Endometrial microvascular endothelial cells (primary cell): ENCODE measurements at regions not wholly inside any gene's neighbourhood (a gene's known extent, or its start where the extent isn't known, plus 50 kb on each side); places are given as distances from the start of the nearest gene placed in this dataset.

ENCODE experiments used
- in situ Hi-C: cut with HindIII; loops from 2 replicates; pipeline ENCODE4 v1.10.0; 2017; ENCODE audit warnings: low sequenced_read_pairs, low pct_unique_long_range_greater_than_20kb; ENCODE audit errors: inconsistent ontology term

DNA sequence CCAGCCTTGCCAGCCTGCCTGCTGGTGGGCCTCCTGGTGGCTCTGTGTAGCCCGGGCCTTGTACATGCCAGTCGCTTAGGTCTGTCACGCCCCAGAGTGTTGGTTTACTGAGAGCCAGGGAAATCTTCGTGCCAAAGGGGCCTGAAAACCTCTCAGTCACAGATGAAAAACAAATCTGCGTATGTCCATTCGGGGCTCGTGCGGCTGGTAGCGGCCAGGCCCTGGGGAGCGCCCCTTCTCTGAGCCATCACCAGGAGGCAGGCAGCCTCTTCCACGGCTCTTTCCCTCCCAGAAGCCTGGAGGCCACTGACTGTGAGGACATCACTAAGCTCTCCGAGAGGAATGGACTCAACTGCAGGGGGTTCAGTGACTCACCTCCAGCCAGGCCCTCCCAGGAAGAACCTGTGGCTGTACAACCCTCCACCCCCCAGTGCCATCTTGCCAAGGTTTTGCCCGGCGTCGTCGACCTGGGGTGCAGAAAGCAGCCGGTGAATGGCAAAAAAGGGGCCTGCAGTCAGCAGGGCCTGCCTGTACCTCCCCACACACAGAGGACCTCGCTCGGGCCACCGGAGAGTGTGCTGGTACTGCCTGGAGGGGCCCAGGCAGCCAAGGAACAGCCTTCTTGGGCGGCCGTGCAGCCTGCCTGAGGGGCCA is 162.2 kb downstream of the BCOR start:
- in situ Hi-C loops: no loop called here

DNA sequence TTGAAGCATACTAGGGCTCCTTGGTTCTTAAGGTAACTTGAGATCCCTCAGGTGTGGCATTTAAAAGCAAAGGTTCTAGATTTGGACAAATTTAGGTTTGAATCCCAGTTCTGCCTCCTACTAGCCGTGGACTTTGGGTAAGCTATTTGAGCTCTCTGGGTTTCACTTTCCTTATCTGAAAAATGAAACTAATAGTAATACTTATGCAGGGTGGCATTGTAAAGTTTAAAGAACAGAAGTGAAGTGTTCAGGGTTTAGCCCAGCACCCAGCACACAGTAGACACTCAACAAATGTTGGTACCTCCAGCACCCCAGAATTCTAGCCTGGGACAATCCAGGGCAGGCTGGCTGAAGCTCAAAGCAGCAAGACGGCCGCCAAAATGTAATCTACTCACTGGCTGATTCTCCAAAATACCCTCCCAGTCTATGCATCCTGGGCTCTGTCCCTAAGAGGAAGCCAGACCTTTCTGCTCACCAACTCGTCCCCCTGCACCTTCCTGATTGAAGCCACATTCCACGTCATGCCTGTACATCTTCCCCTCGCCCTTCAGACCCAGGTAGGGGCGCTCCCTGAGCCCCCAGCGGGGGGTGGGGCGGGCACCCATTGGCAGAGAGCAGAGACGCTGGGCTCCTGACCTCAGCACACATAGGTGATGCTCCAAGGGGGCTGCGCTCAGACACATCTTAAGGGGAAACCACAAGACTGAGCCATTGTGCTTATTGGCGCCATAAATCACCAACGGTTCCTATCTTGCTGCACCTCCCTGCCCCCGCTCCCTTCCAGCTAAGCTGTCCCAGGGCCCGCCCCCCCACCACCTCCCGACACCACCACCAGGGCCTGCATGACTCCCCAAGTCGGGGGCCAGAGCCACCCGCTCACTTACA is 160.6 kb downstream of the BCOR start:
- in situ Hi-C loops: no loop called here

DNA sequence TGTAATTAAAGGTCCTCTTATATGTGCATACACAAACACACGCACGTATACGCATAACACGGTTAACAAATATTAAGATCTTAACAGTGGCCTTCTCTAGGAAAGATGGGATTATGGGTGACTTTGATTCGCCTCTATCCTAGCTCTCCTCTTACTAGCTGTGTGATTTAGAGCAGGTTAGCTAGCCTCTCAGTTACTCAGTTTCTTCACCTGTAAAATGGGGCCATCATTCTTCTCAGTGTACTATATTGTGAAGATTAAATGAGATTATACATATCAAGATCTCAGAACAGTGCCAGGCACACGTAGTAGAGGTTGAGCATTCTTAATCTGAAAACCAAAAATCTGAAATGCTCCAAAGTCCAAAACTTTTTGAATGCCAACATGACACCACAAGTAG is 159.3 kb downstream of the BCOR start:
- in situ Hi-C loops: no loop called here

DNA sequence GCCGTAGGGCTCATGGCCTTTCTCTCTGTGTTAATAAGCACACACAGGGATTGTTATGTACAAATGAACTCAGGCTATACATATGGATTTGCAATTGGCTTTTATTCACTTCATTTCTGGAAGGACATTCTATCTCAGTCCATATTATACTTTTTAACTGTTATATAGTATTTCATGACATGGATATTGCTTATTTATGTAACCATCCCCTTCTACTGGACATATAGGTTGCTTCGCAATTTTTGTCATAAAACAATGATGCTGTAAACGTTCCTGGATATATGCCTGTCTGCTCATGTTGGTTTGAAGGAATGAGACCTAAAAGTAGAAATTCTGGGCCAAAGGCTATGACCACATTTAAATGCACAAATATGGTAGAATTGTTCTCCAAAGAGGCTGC is 158.1 kb downstream of the BCOR start:
- in situ Hi-C loops: no loop called here

DNA sequence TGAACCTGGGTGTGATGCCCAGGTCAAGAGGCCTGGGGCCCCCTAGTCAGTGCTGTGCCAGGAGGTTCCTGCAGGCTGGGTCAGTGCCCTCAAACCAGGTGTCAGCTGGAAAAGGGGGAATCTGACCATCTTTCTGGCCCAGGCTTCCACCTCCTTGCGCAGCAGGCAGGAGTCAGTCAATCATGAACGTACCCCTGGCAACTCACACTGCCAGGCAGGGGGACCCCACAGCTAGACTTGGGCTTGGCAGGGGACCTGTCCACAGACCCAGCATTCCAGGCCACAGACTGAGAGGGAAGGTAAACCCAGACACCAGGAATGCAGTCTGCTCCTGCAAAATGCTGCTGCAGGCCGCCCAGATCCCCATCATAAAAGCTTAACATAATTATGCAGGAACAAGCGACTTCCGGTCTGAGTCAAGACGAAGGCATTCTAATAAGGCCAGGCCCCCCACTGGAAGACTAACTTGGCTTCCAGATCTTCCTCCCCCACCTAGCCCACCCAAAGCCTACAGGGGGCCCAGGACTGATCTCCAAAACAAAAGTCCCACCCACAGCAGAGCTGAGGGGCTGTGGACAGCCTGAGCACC is 156.3 kb downstream of the BCOR start:
- in situ Hi-C loops: no loop called here

DNA sequence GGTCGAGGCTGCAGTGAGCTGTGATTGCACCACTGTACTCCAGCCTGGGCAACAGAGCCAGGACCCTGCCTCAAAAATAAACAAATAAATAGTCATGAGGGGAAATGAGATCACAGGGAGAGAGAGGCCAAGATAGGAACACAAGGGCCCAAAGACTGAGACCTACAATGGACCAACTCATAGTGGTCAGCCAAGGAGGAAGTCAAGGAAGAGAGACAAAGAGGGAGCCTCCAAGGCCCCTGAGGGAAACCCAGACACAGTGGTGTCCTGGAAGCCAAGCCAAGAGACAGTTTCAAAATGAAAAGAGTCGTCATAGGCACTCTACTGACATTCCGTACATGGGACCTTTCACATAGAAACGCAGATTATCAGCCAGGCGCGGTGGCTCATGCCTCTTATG is 153.3 kb downstream of the BCOR start:
- in situ Hi-C loops: no loop called here

DNA sequence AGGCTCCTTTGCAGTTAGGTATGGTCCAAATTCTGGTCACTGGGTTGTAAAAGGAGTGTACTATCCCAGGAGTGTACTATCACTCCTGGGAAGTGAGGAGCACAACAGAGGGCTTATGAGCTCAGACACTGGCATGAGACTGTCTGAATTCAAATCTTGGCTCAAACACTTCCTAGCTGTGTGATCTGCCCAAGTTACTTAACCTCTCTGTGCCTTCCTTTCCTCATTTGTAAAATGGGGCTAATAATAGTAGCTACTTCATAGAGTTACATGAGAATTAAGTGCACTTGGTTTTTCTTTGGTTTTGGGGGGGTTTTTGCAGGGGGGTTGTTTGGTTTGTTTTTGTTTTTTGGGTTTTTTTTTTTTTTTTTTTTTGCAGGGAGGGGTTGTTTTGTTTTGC is 152.0 kb downstream of the BCOR start:
- in situ Hi-C loops: no loop called here

DNA sequence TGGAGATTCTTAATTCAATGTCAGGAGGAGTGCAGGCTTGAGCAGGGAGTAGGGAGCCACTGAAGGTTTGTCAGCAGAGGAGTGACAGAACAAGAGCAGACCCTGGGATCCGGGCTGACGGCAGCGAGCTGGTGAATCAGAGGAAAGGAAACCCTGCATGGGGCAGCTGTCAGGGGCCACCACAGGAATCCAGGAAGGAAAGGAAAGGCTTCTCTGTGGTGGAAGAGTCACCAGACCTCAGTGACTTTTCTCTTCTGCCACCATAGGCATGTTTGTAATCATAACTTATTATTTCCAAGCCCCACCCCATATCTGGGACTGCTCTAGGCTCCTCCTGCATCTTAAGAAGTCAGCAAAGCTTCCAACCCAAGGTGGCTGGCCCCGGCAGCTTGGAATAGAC is 150.9 kb downstream of the BCOR start:
- in situ Hi-C loops: no loop called here

DNA sequence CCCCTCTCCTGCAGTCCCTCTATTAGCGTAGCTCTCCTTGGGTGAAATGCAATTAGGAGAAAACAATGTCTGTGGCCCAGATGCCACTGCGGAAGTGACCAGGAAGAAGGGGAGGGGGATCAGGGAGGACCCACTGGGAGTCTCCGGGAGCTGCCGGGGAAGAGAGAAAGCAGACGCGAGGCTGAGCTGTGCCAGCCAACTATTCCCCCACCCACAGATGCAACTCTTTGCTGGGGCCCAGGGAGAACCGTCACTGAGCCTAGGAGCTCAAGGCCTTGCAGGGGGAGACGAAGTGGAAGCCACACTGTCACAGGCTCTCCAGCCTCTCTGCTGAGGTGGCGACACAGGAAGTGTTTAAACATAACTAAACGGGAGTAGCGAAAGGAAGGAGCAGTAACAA is 149.2 kb downstream of the BCOR start:
- in situ Hi-C loops: no loop called here

DNA sequence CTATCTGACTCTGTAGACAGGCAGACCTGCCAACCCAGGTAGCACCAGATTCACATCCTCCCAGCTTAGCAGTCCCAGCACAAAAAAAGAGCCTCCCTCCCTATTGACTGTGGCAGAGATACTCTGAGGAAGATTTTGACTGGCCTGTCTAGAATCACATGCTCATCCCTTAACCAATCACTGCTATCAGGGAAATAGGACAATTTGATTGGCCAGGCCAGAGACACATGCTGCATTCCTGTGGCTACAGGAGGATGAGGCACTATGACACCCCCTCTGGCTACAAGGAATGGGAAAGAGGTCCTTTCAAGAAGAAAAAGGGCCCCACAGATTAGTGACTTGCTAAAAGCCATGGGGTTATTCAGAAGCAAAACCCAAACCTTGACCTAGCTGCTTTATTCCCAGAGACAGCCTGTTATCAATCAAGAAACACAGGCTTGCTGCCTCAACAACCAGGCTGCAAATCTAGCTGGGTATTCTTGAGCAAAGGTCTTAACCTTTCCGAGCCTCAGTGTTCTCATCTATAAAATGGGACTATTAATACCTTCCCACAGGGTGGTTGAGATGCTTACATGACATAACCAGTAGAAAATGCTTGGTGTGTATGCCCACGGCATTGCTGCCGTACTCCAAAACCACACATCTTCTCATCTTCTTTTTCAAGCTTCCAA is 147.6 kb downstream of the BCOR start:
- in situ Hi-C loops: no loop called here

DNA sequence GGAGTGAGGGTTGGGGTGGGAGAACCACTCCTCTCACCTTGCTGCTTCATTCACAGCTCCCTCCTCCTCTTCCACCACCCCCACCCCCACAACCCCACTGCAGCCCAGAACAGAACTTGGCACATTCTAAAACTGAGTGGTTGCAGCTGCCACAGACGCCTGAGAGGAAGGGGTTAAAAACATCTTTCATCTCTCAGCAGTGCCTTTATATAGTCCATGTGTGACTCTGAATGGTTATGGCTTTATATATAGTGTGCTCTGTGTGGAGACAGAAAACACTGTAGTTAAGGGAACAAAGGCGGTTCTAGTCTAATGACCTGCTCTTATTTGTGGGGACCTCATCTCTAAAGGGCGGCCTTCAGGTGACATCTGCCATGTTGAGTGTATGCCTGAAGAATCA is 144.8 kb downstream of the BCOR start:
- in situ Hi-C loops: no loop called here

DNA sequence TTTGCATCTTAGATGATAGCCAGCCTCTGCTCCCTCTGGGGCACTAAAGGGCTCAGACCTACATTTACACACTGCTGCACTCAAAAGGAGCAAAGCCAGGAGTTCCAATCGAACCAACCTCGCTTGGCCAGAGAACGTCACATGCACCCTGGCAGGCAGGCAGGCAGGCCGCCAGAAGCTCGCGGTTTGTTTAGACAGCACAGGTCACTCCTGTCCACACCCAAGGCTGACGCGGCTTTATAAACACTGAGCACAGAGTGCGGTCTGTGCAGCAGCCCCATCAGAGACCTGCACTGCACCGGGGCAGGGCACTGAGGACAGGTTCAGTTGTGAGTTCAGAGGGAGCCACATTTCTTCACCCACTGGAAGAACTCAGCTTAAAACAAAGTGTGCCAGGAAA is 143.9 kb downstream of the BCOR start:
- in situ Hi-C loops: no loop called here

DNA sequence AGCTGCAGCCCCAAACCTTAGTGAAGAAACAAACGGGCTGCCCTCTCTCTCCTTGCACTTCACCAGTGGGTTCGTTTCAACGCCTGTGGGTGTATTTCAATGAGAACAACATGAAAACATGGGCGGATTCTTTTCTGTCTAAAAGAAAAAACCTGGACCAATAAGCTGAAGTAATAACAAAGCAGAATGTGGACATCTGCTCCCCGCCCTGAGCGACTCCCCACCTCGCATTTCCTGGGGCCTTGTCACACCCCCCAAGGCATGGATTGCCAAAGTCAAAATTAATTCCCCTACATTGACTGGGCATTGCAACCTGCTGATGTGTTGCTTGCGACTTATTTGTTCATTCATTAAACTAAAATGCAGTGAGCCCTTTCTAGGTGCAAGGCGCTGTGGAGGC is 142.9 kb downstream of the BCOR start:
- in situ Hi-C loops: no loop called here

DNA sequence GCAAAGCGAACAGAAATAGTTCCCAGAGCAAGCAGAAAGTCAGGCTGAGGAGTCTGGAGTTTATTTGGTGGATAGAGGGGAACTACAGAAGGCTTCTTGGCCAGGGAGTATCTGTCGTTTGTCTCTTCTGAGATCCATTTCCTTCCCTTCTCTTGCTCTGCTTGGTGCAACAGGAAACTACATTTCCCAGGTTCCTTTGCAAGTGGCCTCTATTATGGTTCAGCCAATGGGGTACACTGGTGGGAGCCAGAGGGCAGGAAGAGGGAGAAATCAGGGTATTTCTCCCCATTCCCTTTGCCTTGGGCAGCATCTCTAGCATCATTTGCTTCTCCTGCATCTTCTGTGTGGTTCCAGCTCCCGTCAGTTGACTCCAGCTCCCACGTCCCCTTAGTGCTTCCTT is 142.1 kb downstream of the BCOR start:
- in situ Hi-C loops: no loop called here

DNA sequence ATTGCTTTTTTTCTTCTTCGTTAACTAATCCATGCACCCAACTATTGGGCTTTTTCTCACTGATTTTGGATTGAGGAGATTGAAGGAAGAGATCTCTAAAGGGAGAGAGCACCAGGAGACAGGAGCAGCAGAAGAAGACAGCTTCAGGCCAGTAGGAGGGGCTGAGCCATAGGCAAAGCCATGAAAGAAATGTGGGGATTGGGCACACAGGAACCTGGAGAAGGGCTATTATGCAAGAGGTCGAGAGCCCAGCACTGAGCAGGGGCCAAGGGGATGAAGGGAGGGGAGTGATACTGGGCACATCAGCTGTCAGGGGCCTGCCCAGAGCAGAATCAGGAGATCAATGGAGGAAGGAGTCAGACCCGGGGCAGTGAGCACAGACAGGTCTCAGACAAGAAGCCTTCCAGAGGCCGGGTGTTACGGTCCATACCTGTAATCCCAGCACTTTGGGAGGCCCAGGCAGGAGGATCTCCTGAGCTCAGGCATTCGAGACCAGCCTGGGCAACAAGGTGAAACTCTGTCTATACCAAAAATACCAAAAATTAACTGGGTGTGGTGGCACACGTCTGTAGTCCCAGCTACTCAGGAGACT is 140.9 kb downstream of the BCOR start:
- in situ Hi-C loops: no loop called here

DNA sequence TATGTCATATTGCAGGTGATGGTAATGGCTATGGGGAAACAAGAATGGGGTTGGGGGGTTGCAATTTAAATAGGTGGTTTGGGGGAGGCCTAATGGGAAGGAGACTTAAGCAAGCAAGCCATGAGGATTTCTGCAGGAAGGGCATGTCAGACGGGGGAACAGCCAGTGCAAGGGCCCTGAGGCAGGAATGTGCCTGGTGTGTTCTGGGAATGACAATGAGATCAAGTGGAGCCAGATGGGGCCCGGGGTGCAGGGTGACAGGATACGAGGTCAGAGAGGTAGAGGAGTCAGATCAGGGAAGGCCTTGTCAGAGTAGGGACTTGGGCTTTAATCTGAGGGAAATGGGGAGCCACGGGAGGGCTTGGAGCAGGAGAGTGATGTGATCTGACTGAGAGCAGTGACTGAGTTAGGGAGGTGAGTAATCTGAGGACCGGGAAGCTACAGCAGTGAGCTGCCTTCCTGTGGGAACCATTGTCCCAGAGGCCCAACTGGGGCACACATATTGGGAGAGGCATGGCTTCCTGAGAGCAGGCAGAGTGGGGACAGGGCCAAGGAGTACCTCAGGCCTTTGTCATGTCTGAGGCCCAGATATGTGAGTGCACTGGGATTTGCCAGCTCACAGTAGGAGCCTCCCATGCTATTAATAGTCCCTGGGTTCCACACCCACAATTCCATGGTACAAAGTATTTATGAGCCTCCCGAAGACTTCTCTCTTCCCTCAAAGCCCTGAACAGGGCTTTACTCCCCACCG is 139.8 kb downstream of the BCOR start:
- in situ Hi-C loops: no loop called here

DNA sequence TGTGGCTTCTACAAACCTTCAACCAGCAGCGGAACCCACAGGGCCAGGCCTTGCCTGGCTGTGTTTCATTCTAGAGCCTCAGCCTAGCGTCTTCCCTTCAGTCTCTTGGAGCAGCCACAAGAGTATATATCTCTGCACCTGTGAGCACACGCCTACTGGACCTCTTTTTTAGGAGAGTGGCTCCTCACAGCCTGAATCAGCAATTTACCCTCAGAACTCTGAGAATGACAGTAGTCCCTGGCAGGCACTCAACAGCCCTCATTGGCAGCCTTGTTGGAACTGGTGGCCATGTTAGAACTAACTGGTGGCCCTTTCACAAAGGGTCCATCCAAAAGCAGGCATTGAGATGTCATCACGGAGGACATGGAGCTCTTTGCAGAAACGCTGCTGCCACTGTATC is 138.9 kb downstream of the BCOR start:
- in situ Hi-C loops: no loop called here

DNA sequence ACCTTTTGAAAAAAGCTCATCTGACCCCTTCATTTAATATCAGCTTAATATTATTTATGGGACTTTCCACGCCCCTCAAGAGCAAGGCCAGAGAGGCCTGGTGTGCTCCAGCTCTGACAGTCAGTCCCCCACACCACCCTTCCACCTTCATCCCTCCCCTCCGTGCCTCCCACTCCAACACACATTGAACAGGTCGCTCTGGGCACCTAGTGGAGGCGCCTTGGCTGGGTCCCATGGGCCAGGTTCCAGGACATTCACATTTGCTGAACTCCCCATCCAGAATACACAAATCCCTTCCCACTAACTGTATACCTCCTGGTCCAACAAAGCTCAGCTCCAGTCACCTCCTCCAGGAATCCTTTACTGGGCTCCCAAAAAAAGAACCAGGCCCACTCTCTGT is 137.5 kb downstream of the BCOR start:
- in situ Hi-C loops: no loop called here

DNA sequence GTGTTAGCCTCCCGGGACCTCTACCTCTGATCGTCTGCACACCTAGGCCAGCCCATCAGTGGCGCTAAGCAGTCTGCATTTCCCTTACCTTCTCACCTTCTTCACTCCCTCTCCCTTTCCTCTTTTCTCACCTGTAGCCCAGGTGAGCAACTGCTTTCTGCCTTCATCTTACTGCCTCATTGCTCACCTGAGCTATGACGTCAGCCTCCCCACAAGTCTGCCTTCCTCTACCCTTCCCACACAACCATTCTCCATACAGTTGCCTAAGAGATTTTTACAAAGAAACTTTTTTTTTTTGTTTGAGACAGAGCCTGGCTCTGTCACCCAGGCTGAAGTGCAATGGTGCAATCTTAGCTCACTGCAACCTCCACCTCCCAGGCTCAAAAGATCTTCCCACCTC is 136.3 kb downstream of the BCOR start:
- in situ Hi-C loops: no loop called here
